GM21576 (cell line): ENCODE measurements at regions not wholly inside any gene's neighbourhood (a gene's known extent, or its start where the extent isn't known, plus 50 kb on each side); places are given as distances from the start of the nearest gene placed in this dataset.

Source experiments
- ATAC-seq: cut with Tn5 transposase; IDR thresholded peaks from one replicate; pipeline ENCODE4 v1.9.1; 2021; ENCODE audit warnings: mild to moderate bottlenecking, moderate library complexity; ENCODE audit not compliant: unreplicated experiment

GRCh38 chr5:160961038-160961437, 109.0 kb upstream of the ATP10B start:
- no peak for ATAC-seq

GRCh38 chr5:160960592-160960991, 108.6 kb upstream of the ATP10B start:
- no peak for ATAC-seq

- ATAC-seq: peak; percentile 63
These were observed 107.8 kb upstream of the ATP10B start for GRCh38 chr5:160959804-160960203.

- no peak for ATAC-seq
These were observed 105.4 kb upstream of the ATP10B start for GRCh38 chr5:160957312-160957861.

GRCh38 chr5:160956051-160956450, 104.0 kb upstream of the ATP10B start:
- no peak for ATAC-seq

- no peak for ATAC-seq
These were observed 98.3 kb upstream of the ATP10B start for GRCh38 chr5:160950311-160950710.

GRCh38 chr5:160940725-160941124, 88.7 kb upstream of the ATP10B start:
- ATAC-seq: no peak

GRCh38 chr5:160938532-160938931, 86.5 kb upstream of the ATP10B start:
- ATAC-seq: no peak

GRCh38 chr5:160937570-160937969, 85.6 kb upstream of the ATP10B start:
- ATAC-seq: no peak

GRCh38 chr5:160935776-160936175, 83.8 kb upstream of the ATP10B start:
- ATAC-seq: no peak

- ATAC-seq: no peak
These were observed 79.3 kb upstream of the ATP10B start for GRCh38 chr5:160931283-160931682.

- no peak for ATAC-seq
These were observed 78.4 kb upstream of the ATP10B start for GRCh38 chr5:160930406-160930805.

- no peak for ATAC-seq
These were observed 77.9 kb upstream of the ATP10B start for GRCh38 chr5:160929906-160930305.

- no peak for ATAC-seq
These were observed 77.3 kb upstream of the ATP10B start for GRCh38 chr5:160929360-160929759.

- ATAC-seq: no peak
These were observed 74.4 kb upstream of the ATP10B start for GRCh38 chr5:160926428-160926827.

GRCh38 chr5:160925281-160925680, 73.3 kb upstream of the ATP10B start:
- ATAC-seq: no peak

- ATAC-seq: no peak
These were observed 72.1 kb upstream of the ATP10B start for GRCh38 chr5:160923936-160924710.

GRCh38 chr5:160923411-160923810, 71.4 kb upstream of the ATP10B start:
- no peak for ATAC-seq

- ATAC-seq: no peak
These were observed 70.3 kb upstream of the ATP10B start for GRCh38 chr5:160922311-160922710.

- no peak for ATAC-seq
These were observed 69.6 kb upstream of the ATP10B start for GRCh38 chr5:160921423-160922285.

- no peak for ATAC-seq
These were observed 67.6 kb upstream of the ATP10B start for GRCh38 chr5:160919626-160920025.

GRCh38 chr5:160918386-160918785, 66.4 kb upstream of the ATP10B start:
- ATAC-seq: no peak
